Epithelial cell of esophagus (primary cell): ENCODE measurements at regions not wholly inside any gene's neighbourhood (a gene's known extent, or its start where the extent isn't known, plus 50 kb on each side); places are given as distances from the start of the nearest gene placed in this dataset.
"Not testable (repeated sequence)": the region's sequence is repeated elsewhere in the genome, so short reads cannot be mapped to it uniquely, and the experiment has no call there.

Experiments
- DNase-seq: peaks from one replicate; pipeline ENCODE4 v3.0.0; 2010; ENCODE audit warnings: low read depth
- H3K4me3 ChIP-seq: 2 replicates; pipeline ENCODE4 v1.5.1; 2011; ENCODE audit warnings: mild to moderate bottlenecking, low read length, control low read depth
- CTCF ChIP-seq: IDR thresholded peaks from 2 replicates; pipeline ENCODE4 v1.5.1; 2011; ENCODE audit warnings: low read depth, mild to moderate bottlenecking, low read length, control low read depth, inconsistent platforms; ENCODE audit not compliant: insufficient read depth; ENCODE audit errors: missing control alignments

- no peak overlapping the region for H3K4me3 ChIP-seq
- no peak for DNase-seq
- TF ChIP-seq CTCF: no peak
These were observed 93.4 kb upstream of the TSC22D1 start for GRCh38 chr13:44669534-44669933.

GRCh38 chr13:44668688-44669087, 92.6 kb upstream of the TSC22D1 start:
- no peak overlapping the region for H3K4me3 ChIP-seq
- no peak for TF ChIP-seq CTCF
- DNase-seq: peak; percentile 33

- TF ChIP-seq CTCF: no peak
- no peak overlapping the region for H3K4me3 ChIP-seq
- DNase-seq: no peak
These were observed 91.8 kb upstream of the TSC22D1 start for GRCh38 chr13:44667943-44668342.

GRCh38 chr13:44666538-44666937, 90.4 kb upstream of the TSC22D1 start:
- DNase-seq: peak; percentile 68
- not testable (repeated sequence) for H3K4me3 ChIP-seq

GRCh38 chr13:44664308-44664707, 88.2 kb upstream of the TSC22D1 start:
- DNase-seq: no peak
- no peak for TF ChIP-seq CTCF
- no peak overlapping the region for H3K4me3 ChIP-seq

- no peak overlapping the region for H3K4me3 ChIP-seq
- DNase-seq: no peak
- no peak for TF ChIP-seq CTCF
These were observed 86.4 kb upstream of the TSC22D1 start for GRCh38 chr13:44662515-44662914.

- peak; percentile 10 for DNase-seq
- H3K4me3 ChIP-seq: no peak overlapping the region
- no peak for TF ChIP-seq CTCF
These were observed 85.8 kb upstream of the TSC22D1 start for GRCh38 chr13:44661936-44662335.

GRCh38 chr13:44660050-44660449, 83.9 kb upstream of the TSC22D1 start:
- no peak overlapping the region for H3K4me3 ChIP-seq
- DNase-seq: peak; percentile 14
- no peak for TF ChIP-seq CTCF
